Stimulated activated CD8-positive, alpha-beta memory T cell treated with anti-CD3 and anti-CD28 coated beads, Interleukin-2, amount 100 ng/mL, for 48 hours (primary cell): ENCODE measurements at regions not wholly inside any gene's neighbourhood (a gene's known extent, or its start where the extent isn't known, plus 50 kb on each side); places are given as distances from the start of the nearest gene placed in this dataset.

Experiments used
- DNase-seq, 2 donors: peaks; one replicate each; pipeline ENCODE4 v3.0.0-alpha.2; 2020; ENCODE audit warnings: low read depth in 2 of 2

DNA sequence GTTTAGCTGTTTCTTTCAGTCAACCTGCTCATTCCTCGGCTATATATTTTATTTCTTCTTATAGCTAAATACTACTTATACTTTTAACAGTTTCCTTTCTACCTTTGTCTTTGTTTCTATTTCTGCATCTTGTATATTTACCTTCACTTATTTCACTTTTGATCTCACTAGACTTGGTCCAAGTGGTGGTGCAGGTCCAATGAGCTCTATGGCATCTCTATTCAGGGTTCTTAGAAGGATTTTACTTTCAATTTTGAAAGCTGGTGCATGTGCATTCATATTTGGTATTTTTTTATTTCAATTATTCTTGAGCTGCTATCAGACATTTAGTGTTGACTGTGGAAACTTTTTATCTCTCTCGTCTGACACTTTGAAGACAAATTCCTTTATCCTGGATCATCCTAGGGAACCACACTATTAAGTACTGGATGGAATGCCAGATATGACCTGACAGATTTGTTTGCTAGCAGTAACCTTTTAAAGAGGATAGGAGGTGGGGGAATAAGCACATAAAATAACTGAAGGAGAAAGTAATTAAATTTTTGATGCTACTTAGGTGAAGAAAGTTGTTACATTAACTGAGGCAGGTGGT lies 123.1 kb upstream of the PJA2 start:
- no peak for DNase-seq

DNA sequence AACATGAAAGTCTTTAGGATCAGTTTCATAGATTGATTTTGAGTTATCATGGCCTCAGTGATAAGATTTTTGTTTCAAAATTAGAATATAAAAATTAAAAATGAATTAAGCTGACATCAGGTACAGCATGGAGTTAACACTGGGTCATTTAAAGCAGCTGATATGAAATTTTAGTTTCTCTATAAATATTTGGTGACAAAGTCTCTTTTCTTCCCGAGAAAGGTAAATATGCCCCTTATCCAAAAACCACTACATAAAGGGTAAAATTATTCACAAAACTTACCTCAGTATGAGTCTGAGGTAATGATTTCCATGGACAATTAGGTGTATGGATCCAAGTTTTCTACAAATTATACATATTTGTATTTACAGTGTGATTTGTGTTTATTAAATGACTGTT lies 121.5 kb upstream of the PJA2 start:
- DNase-seq = no peak

DNA sequence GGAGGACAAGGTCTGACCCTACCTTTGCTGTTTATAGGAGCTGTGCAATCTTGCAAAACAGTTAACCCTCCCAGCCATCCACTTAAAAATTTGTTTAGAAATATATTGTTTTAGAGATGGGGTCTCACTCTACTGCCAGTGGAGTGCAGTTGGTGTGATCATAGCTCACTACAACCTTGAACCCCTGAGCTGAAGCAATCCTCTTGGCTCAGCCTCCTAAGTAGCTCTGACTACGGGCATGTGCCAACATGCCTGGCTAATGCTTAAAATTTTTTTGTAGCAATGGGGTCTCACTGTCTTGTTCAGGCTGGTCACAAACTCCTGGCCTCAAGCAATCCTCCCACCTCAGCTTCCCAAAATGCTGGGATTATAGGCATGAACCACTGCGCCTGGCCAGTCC lies 120.2 kb upstream of the PJA2 start:
- DNase-seq = no peak

DNA sequence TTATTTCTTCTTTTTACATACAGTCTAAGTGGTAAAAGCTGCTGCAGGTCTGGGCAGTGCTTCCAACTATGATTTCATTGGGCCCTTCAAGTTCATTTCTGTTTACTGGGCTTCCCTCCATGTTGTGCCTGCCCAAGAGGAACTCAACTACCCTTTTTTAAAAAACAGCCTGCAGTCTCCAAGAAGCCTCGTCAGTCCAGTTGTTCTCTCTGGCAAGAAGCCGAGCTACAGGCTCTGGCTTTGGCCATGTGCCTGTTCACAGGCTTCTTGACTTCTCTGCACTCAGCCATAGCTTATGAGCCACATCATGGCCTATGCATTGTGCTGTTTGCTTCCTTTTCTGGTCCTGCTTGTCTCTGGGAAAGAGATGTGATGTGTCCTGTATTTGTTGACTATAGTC lies 119.7 kb upstream of the PJA2 start:
- no peak for DNase-seq

DNA sequence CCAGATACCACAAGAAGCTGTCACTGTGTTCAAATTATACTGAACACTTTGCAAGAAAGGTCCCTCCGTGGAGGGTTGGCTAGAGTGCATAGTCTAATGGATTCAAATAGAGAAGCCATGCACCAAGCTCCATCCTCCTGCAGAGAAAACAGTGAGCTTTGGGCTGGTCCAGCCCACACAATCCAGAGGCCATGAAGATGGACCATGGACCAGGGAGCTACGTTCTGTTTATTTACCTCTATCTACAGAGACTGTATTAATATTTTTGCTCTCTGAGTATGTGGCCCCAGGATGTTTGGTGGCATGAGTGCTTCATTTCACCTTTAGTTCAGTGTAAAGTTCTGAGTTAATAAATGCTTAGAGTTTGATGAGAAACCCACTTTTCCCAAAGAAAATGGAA lies 114.8 kb upstream of the PJA2 start:
- DNase-seq = no peak

- no peak for DNase-seq
These were observed 114.3 kb upstream of the PJA2 start for GRCh38 chr5:109524026-109524425.

DNA sequence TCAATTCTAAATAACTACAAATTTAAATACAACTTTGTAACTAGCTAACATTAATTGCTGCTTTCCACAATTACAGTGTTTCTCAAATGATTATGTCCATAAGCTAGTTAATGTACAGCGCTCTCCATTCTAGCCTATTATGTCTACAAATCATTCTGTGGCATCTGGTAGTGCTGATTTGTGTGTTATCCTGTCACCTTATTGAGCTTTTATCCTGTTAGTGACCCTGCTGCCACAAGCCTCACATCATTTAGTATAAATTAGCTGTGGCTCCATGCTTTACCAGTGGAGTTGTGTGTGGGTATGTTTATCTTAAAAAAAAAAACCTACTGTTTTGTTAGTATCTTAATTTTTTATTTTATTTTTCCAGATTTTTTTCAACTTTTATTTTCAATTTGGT lies 112.6 kb upstream of the PJA2 start:
- no peak for DNase-seq

- DNase-seq = no peak
These were observed 109.6 kb upstream of the PJA2 start for GRCh38 chr5:109519416-109519815.

DNA sequence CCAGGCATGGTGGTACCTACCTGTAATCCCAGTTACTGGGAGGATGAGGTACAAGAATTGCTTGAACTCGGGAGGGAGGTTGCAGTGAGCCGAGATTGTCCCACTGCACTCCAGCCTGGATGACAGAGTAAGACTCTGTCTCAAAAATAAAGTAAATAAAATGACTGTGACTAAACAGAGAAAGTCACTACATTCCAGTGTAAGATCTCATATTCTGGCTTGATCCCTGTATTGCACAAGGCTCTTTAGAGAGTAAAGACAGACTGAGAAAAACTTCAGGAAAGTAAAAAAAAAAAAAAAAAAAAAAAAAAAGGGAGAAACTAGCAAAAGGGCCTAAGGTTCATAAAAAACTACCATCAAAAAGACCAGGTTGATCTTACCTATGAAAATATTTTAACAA lies 106.6 kb upstream of the PJA2 start:
- no peak for DNase-seq

DNA sequence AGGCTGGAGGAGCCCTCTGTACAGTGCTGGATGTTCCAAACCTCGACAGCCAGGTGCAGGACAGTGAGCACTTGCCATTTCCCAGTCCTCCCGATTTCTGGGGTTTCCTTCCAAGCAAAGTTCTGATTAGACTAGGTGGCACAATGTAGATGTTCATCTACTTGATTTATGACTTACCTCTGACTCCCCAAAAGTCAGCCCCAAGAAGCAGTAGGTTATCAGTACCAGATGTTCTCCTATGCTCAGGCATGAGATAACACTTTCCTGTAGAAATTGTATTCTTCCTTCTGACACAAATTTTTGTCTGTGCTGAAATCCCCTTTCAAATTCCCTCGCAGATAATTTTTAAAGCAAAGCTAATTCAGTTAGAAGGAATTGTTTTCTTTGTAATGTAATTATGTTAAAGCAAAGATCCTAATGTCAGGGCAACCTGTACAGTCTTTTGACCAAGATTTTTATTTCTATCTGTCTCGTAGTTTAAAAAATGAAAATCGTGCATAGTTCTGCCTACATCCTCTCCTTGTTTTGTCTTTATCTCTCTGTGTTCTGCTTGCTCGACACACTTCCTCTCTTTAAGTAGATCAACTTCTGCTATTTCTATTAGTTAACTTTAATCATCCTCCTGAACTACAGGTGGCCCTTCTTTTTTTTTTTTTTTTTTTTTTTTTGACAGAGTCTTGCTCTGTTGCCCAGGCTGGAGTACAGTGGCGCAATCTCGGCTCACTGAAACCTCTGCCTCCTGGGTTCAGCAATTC lies 102.4 kb upstream of the PJA2 start:
- no peak for DNase-seq

GRCh38 chr5:109506556-109506955 lies 96.8 kb upstream of the PJA2 start:
- DNase-seq = no peak

DNA sequence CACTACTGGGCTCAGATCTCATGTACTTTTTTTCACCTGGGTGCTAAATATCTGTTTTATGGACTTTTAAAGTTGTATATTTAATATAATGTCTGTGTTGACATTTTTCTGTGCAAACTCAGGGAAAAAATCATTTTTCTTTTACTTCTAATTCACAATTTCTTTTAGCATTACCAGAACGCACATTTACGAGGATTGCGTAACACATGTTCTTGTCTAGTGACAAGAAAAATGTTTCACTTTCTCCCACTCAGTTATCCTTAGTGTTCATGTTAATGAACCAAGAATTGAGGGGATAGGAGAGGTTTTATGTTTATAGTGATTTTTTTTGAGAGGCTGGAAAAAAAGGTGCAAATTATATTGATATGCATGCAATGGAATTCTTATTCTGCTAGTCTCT lies 86.3 kb upstream of the PJA2 start:
- no peak for DNase-seq

GRCh38 chr5:109487753-109488420 lies 78.1 kb upstream of the PJA2 start:
- DNase-seq = no peak

GRCh38 chr5:109486200-109486804 lies 76.5 kb upstream of the PJA2 start:
- DNase-seq = no peak

DNA sequence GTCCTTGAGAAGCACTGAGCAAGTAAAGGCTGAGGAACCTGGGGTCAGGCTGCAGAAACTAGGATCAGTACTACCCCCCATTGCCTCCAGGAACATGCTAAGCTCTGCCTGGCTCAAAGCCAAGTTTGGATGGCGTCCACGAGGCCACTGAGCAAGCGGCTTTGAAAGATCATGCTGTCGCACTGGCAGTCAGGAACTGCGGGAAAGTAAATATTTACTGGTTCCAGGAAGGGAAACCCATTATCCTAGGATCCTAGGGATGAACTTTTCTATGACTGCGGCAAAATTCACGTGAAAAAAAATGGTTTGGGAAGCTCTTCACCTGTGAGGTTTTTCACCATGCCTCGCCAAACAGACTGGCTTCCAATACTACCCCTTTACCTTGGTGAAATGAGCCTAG lies 75.3 kb upstream of the PJA2 start:
- no peak for DNase-seq

- no peak for DNase-seq
These were observed 74.8 kb upstream of the PJA2 start for GRCh38 chr5:109484597-109484996.

GRCh38 chr5:109483395-109483971 lies 73.7 kb upstream of the PJA2 start:
- DNase-seq = no peak

- no peak for DNase-seq
These were observed 73.0 kb upstream of the PJA2 start for GRCh38 chr5:109482748-109483147.

DNA sequence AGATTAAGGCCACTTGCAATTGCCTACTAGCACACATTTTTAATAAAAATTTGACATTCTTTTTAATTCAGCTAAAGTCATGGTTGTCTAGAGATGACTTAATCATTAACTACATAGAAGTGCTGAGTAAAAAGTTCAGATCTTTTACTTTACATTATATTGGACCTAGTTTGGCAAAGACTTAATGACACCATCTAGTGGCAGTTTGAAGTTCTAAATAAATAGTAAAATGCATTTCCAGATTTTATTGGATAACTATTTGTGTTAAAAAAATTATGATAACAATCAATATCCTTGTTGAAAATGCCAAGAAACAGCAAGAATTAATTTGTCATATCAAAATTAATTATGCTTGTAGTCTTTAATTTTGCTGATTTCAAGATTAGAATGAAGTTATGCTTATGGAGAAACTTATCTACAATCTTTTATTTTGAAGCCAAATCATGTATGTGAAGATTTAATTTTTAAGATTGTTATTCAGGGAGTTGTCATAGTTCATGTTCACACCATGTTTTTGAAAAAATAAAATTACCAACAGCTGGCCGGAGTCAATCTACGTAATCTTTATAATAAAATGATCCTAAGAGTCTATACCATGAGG lies 69.6 kb upstream of the PJA2 start:
- DNase-seq = no peak

DNA sequence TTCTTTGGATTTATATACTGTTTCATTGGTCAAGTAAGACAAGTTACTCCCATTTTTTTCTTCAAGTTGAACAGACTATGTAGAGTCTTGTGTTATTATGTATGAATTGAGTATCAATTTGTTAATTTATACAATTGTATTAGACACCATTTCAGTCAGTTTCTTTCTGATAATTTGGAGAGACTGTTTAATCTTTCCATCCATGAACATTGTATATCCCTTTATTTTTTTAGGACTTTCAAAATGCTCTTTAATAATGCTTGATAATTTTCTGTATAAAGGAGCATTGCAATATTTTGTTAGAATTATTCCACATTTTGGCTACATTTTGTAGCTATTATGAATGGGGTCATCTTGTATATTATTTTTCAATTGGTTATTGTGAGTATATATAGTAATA lies 69.1 kb upstream of the PJA2 start:
- no peak for DNase-seq

DNA sequence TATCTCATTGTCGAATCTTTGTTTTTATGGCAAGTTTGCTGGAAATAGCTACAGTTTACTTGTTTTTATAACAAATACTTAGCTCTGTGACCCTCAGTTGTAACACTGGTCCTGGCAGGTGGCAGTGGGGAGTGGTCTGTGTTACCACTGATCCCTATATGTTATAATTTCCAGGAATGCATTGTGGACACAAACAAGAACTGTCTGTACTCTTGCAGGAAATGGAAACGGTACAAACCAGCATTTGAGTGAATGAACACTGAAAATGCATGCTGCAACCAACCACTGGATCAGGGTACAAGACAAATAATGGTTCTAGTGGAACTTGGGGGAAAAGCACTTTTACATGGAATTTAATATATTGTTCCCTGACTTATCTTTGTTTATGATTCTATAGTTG lies 66.5 kb upstream of the PJA2 start:
- no peak for DNase-seq
